ENCODE measurements at regions not wholly inside any gene's neighbourhood (a gene's known extent, or its start where the extent isn't known, plus 50 kb on each side); places are given as distances from the start of the nearest gene placed in this dataset.
"Not testable (repeated sequence)": the region's sequence is repeated elsewhere in the genome, so short reads cannot be mapped to it uniquely, and the experiment has no call there.

DNA sequence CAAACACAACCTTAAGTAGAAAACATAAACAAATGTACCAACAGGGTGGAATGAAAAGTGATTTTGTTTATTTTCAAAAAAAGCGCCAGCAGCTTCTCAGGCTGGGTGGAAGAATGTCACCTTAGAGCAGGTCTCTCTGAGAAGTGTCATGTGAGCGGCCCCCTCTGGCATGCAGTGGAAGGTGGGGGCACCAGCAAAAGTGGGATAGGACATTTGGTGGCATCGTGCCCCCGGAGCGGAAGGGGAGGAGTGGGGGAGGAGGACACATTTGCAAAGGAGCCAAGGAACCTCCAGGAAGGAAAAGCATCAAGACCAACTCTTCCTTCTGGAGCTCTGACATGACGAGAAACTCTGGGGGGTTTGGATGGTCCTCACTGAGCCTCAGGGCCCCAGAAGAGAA, 635.3 kb downstream of the UQCRFS1 start:
- H3K9me3 ChIP-seq (ENCODE audit: insufficient read depth, low read depth, low read length): no peaks in the 10 kb centered on the region
- H3K27ac ChIP-seq (ENCODE audit: low read length): no peak overlapping the region
- no peaks in the 10 kb centered on the region for H3K36me3 ChIP-seq (ENCODE audit: insufficient read depth, low read depth, low read length)
- no peak overlapping the region for H3K9ac ChIP-seq (ENCODE audit: low read depth, low read length)
- H3K4me1 ChIP-seq (ENCODE audit: insufficient read depth, low read length): peaks cover 17% of the 10 kb centered on the region; the same call in 1 of the 2 replicates
- H3K27me3 ChIP-seq (ENCODE audit: insufficient read depth, low read length): no peaks in the 10 kb centered on the region
- H3K4me3 ChIP-seq (ENCODE audit: low read length): no peak overlapping the region

DNA sequence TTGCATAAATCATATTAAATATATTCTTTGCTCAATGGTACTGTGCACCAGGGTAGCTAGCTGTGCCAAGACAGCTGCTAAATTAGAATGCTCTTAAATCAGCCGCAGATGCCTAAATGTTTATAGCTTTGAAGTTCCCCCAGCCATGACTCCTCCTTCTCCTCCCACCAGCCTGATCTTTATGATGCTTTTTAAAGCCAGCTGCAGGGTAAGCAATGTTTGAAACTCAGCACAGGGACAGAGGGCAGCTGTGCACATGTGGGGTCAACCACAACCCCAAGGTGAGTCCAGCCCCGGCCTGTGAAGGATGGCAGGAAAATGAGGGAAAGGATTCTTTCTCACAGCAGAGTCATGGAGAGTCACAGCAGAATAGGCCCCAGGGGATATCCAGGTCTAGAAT, 635.7 kb downstream of the UQCRFS1 start:
- Histone ChIP-seq H3K36me3 (ENCODE audit: insufficient read depth, low read depth, low read length) (no peaks in the 10 kb centered on the region), H3K9me3 (ENCODE audit: insufficient read depth, low read depth, low read length) (no peaks in the 10 kb centered on the region), H3K9ac (ENCODE audit: low read depth, low read length) (no peak overlapping the region), H3K27me3 (ENCODE audit: insufficient read depth, low read length) (no peaks in the 10 kb centered on the region), H3K4me1 (ENCODE audit: insufficient read depth, low read length) (peaks cover 15% of the 10 kb centered on the region; the same call in 1 of the 2 replicates), H3K27ac (ENCODE audit: low read length) (no peak overlapping the region), H3K4me3 (ENCODE audit: low read length) (no peak overlapping the region)

DNA sequence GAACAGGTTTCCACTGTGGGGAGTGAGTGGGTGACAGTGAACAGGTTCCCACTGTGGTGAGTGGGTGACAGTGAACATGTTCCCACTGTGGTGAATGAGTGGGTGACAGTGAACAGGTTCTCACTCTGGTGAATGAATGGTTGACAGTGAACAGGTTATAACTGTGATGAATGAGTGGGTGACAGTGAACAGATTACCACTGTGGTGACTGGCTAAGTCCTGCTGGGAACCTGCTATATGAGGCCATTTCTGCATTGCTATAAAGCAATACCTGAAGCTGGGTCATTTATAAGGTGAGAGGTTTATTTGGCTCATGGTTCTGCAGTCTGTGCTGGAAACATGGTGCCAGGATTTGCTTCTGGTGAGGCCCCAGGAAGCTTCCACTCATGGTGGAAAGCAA, 637.1 kb downstream of the UQCRFS1 start:
- Histone ChIP-seq H3K9me3 (ENCODE audit: insufficient read depth, low read depth, low read length) (no peaks in the 10 kb centered on the region), H3K4me3 (ENCODE audit: low read length) (no peak overlapping the region), H3K27me3 (ENCODE audit: insufficient read depth, low read length) (no peaks in the 10 kb centered on the region)

DNA sequence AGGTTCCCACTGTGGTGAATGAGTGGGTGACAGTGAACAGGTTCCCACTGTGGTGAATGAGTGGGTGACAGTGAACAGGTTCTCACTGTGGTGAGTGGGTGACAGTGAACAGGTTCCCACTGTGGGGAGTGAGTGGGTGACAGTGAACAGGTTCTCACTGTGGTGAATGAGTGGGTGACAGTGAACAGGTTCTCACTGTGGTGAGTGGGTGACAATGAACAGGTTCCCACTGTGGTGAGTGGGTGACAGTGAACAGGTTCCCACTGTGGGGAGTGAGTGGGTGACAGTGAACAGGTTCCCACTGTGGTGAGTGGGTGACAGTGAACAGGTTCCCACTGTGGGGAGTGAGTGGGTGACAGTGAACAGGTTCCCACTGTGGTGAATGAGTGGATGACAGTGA, 637.6 kb downstream of the UQCRFS1 start:
- H3K9ac ChIP-seq (ENCODE audit: low read depth, low read length); H3K4me1 ChIP-seq (ENCODE audit: insufficient read depth, low read length); H3K4me3 ChIP-seq (ENCODE audit: low read length); H3K9me3 ChIP-seq (ENCODE audit: insufficient read depth, low read depth, low read length); H3K27ac ChIP-seq (ENCODE audit: low read length); H3K36me3 ChIP-seq (ENCODE audit: insufficient read depth, low read depth, low read length); H3K27me3 ChIP-seq (ENCODE audit: insufficient read depth, low read length): not testable (repeated sequence)

More for the DNA sequence above, 637.1 kb downstream of the UQCRFS1 start:
- Histone ChIP-seq H3K9ac (ENCODE audit: low read depth, low read length) (no peak overlapping the region), H3K4me1 (ENCODE audit: insufficient read depth, low read length) (peaks cover 10% of the 10 kb centered on the region; the same call in 1 of the 2 replicates), H3K36me3 (ENCODE audit: insufficient read depth, low read depth, low read length) (no peaks in the 10 kb centered on the region), H3K27ac (ENCODE audit: low read length) (no peak overlapping the region)

- Histone ChIP-seq H3K4me1 (ENCODE audit: insufficient read depth, low read length) (peaks cover 10% of the 10 kb centered on the region; the same call in 1 of the 2 replicates), H3K4me3 (ENCODE audit: low read length) (no peak overlapping the region), H3K9me3 (ENCODE audit: insufficient read depth, low read depth, low read length) (no peaks in the 10 kb centered on the region), H3K36me3 (ENCODE audit: insufficient read depth, low read depth, low read length) (no peaks in the 10 kb centered on the region), H3K9ac (ENCODE audit: low read depth, low read length) (no peak overlapping the region), H3K27me3 (ENCODE audit: insufficient read depth, low read length) (no peaks in the 10 kb centered on the region), H3K27ac (ENCODE audit: low read length) (no peak overlapping the region)
Measured at GRCh38 chr19:28574212-28574611, 638.7 kb downstream of the UQCRFS1 start.

DNA sequence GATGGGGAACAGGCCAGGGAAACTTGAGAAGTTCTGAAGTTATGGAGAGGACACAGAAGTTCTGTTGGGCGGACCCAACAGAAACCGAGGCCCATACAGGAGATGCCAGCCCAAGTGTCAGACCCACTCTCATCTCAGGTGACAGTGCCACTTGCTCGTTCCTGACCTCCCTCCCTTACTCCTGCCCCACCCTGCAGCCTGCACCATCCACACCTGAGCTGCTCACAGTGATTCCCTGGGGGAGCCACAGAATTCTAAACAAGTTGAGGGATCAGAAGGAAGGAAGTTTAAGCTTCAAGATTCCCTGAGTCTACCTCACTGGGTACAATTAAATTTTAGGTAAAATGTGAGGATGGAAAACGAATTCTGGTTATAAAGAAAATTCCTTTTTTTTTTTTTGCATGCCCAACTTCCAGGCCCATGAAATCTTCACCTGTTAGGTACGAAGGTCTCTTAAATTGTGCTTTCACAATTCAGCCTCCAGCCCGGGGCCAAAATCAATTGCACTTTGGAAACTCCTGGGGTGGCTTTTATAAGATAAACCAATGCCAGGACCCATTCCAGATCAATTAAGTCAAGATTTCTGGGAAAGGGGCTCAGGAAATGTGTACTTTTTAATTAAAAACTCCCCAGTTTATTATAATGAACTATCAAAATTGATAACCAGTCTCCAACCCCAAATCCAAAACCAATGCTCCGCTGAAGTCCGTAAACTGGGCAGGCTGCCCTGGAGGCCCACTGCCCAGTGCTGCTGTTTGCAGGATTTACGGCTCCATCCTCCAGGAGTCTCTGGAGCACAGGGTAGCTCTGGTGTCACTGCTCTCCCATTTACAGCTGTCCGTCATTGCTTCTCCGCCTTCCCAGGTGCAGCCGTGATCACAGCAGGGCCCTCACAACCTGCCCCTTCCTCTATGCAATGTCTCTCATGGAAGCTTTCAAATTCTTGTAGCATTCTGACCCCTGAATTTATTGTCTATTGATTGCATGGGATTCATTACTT, 643.5 kb downstream of the UQCRFS1 start:
- Histone ChIP-seq H3K27me3 (ENCODE audit: insufficient read depth, low read length) (no peaks in the 10 kb centered on the region), H3K9ac (ENCODE audit: low read depth, low read length) (no peak overlapping the region), H3K4me1 (ENCODE audit: insufficient read depth, low read length) (peaks cover 10% of the 10 kb centered on the region; the same call in 1 of the 2 replicates), H3K4me3 (ENCODE audit: low read length) (no peak overlapping the region), H3K36me3 (ENCODE audit: insufficient read depth, low read depth, low read length) (no peaks in the 10 kb centered on the region), H3K27ac (ENCODE audit: low read length) (no peak overlapping the region), H3K9me3 (ENCODE audit: insufficient read depth, low read depth, low read length) (no peaks in the 10 kb centered on the region)

DNA sequence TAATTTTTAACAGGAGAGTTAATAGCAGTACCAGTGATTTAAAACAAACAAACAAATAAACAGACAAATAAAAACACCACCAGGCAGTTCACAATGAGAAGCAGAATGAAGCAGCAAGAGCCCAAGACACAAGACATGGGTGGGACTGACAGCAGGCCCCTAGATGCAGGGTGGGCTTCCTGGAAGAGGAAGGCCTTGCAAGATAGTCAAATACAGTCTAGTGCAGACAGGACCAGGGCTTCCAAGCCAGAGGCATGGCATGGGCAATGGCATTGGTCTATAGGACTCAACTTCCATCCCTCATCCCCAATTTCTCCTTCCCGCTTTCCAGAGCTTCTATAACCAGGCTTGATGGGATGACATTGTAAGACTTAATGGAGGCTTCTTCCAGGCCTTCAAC, 645.1 kb downstream of the UQCRFS1 start:
- no peaks in the 10 kb centered on the region for H3K27me3 ChIP-seq (ENCODE audit: insufficient read depth, low read length)
- H3K4me1 ChIP-seq (ENCODE audit: insufficient read depth, low read length): peaks cover 10% of the 10 kb centered on the region; the same call in 1 of the 2 replicates
- no peaks in the 10 kb centered on the region for H3K36me3 ChIP-seq (ENCODE audit: insufficient read depth, low read depth, low read length)
- no peak overlapping the region for H3K27ac ChIP-seq (ENCODE audit: low read length)
- H3K9ac ChIP-seq (ENCODE audit: low read depth, low read length): no peak overlapping the region
- no peak overlapping the region for H3K4me3 ChIP-seq (ENCODE audit: low read length)
- H3K9me3 ChIP-seq (ENCODE audit: insufficient read depth, low read depth, low read length): no peaks in the 10 kb centered on the region

- Histone ChIP-seq H3K4me3 (ENCODE audit: low read length) (no peak overlapping the region), H3K4me1 (ENCODE audit: insufficient read depth, low read length) (no peaks in the 10 kb centered on the region), H3K27ac (ENCODE audit: low read length) (no peak overlapping the region), H3K9ac (ENCODE audit: low read depth, low read length) (no peak overlapping the region), H3K36me3 (ENCODE audit: insufficient read depth, low read depth, low read length) (no peaks in the 10 kb centered on the region), H3K9me3 (ENCODE audit: insufficient read depth, low read depth, low read length) (no peaks in the 10 kb centered on the region), H3K27me3 (ENCODE audit: insufficient read depth, low read length) (no peaks in the 10 kb centered on the region)
Measured at GRCh38 chr19:28563964-28564921, 648.7 kb downstream of the UQCRFS1 start.

- no peaks in the 10 kb centered on the region for H3K27me3 ChIP-seq (ENCODE audit: insufficient read depth, low read length)
- H3K27ac ChIP-seq (ENCODE audit: low read length): no peak overlapping the region
- no peaks in the 10 kb centered on the region for H3K9me3 ChIP-seq (ENCODE audit: insufficient read depth, low read depth, low read length)
- H3K4me3 ChIP-seq (ENCODE audit: low read length): no peak overlapping the region
- no peaks in the 10 kb centered on the region for H3K4me1 ChIP-seq (ENCODE audit: insufficient read depth, low read length)
- no peak overlapping the region for H3K9ac ChIP-seq (ENCODE audit: low read depth, low read length)
- no peaks in the 10 kb centered on the region for H3K36me3 ChIP-seq (ENCODE audit: insufficient read depth, low read depth, low read length)
Measured at GRCh38 chr19:28560786-28561185, 652.2 kb downstream of the UQCRFS1 start.

DNA sequence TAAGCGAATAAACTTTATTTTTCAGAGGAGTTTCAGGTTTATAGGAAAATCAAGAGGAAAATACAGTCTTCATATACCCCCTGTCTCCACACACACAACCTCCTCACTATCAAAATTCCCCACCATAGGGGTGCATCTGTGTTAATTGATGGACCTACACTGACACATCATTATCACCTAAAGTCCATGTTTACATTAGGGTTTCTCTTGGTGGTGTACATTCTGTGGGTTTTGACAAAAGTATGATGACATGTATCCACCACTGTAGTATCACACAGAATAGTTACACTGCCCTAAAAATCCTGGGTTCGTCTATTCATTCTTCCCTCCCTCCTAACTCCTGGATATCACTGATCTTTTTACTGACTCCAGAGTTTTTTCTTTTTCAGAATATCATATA, 654.2 kb downstream of the UQCRFS1 start:
- H3K36me3 ChIP-seq (ENCODE audit: insufficient read depth, low read depth, low read length): no peaks in the 10 kb centered on the region
- no peak overlapping the region for H3K27ac ChIP-seq (ENCODE audit: low read length)
- H3K9me3 ChIP-seq (ENCODE audit: insufficient read depth, low read depth, low read length): no peaks in the 10 kb centered on the region
- no peaks in the 10 kb centered on the region for H3K4me1 ChIP-seq (ENCODE audit: insufficient read depth, low read length)
- no peak overlapping the region for H3K9ac ChIP-seq (ENCODE audit: low read depth, low read length)
- no peak overlapping the region for H3K4me3 ChIP-seq (ENCODE audit: low read length)
- no peaks in the 10 kb centered on the region for H3K27me3 ChIP-seq (ENCODE audit: insufficient read depth, low read length)

- no peak overlapping the region for H3K27ac ChIP-seq (ENCODE audit: low read length)
- H3K9me3 ChIP-seq (ENCODE audit: insufficient read depth, low read depth, low read length): no peaks in the 10 kb centered on the region
- H3K4me3 ChIP-seq (ENCODE audit: low read length): no peak overlapping the region
- no peaks in the 10 kb centered on the region for H3K36me3 ChIP-seq (ENCODE audit: insufficient read depth, low read depth, low read length)
- no peak overlapping the region for H3K9ac ChIP-seq (ENCODE audit: low read depth, low read length)
- no peaks in the 10 kb centered on the region for H3K27me3 ChIP-seq (ENCODE audit: insufficient read depth, low read length)
- no peaks in the 10 kb centered on the region for H3K4me1 ChIP-seq (ENCODE audit: insufficient read depth, low read length)
Measured at GRCh38 chr19:28556371-28556770, 656.6 kb downstream of the UQCRFS1 start.
